Loucy (cell line): ENCODE measurements at regions not wholly inside any gene's neighbourhood (a gene's known extent, or its start where the extent isn't known, plus 50 kb on each side); places are given as distances from the start of the nearest gene placed in this dataset.

Experiments
- CTCF ChIP-seq: fragments of 200-600 bp; sonication (generic); conservative IDR thresholded peaks from 2 replicates; pipeline ENCODE4 v1.5.1; 2014; ENCODE audit warnings: mild to moderate bottlenecking, antibody characterized with exemption, low read length
- EZH2phosphoT487 ChIP-seq: fragments of 200-600 bp; IDR thresholded peaks from 2 replicates; pipeline ENCODE4 v1.6.1; 2018; ENCODE audit warnings: antibody characterized with exemption, mild to moderate bottlenecking, moderate library complexity, borderline replicate concordance

- TF ChIP-seq CTCF (no peak), EZH2phosphoT487 (no peak)
Observed at GRCh38 chr5:73228052-73228451, 55.1 kb downstream of the TMEM174 start.
